ENCODE measurements at regions not wholly inside any gene's neighbourhood (a gene's known extent, or its start where the extent isn't known, plus 50 kb on each side); places are given as distances from the start of the nearest gene placed in this dataset.

DNA sequence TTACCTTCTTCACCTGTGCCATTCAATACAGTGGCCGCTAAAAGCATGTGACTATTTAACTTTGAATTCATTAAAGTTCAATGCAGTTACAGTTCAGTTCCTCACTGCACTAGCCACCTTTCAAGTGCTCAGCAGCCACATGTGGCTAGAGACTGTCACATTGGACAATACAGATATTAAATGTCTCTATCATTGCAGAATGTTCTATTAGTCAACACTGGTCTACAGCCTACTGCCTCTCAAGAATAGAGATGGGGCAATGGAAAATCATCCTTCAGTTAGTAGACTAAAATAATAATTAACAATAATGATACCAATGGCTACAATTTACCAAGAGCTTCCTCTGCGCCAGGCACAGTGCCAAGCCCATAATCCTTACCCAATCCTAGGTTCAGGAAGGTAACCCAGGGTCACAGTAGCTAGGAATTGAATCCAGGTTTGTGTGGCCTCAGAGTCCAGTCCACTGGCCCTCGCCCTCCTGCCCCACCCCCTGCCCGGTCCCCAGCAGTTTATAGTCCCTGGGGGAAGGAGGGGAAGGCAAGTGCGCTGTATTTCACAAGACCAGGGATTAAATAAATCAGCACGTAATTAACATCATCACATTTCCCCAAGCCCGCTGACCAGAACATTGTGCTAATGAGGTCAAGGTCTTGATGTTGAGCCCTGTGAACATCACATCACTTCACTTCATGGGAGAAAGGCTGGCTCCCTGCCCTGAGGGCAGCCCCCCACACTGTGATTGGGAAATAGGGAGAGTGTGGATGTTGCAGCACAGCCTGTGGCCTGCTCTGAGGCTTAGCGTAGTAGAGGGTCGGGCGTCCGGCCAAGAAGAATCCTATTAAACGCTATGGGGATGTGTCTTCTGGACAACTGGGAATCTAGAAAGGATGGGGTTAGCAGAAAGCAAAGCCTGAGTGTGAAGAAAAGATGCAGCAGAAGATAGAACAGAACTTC lies 147.2 kb downstream of the VEGFA start:
- no peak overlapping the region for H3K4me3 Mint-ChIP-seq

DNA sequence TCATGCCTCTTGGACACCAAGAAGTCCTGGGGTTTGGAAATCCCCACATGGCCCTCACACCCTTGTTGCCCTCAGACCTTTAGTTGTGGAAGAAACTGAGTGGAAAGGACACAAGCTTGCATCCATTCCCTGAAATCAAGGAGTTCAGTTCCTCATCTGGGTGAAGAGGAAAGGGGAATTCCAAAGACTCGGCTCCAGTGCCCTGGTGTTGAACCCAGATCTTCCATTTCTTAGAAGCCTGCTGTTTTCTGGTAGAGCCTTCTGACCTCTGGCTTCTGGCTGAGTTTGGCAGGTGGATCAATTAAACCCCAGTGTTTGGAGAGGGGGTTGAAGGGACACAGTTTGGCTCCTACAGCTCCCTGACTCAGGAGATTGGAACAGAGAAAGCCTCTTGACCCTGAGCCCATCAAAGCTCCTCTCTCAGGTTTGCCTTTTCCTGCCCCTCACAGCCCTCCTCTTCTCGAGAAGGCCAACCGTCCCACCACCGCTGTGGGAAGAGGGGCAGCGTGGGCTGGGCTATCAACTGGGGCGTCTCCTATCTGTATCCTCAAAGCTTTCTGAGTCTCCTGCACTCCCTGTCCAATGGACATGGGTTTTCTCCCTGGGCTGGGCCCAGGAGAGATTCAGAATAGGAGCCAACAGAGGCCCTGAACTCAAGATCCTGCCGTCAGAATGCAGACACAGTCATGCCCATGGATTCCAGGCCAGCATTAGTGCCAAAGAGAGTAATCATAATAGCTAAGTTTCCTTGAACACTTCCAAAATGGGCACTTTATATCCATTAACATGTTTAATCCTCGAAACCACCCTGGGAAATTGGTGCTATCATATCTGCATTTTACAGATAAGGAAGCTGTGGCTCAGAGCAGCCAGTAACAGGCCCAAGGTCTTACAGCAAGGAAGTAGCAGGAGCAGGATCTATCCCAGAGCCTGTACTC lies 146.2 kb downstream of the VEGFA start:
- no peak overlapping the region for H3K4me3 Mint-ChIP-seq
- DNase-seq, result no peak
- no peak overlapping the region for H3K27ac Mint-ChIP-seq
- H3K4me1 Mint-ChIP-seq, result peaks cover 2% of the 10 kb centered on the region
- H3K27me3 Mint-ChIP-seq, result peaks cover 14% of the 10 kb centered on the region
- no peak for ATAC-seq
- H3K36me3 Mint-ChIP-seq (ENCODE audit: low read depth), result no peaks in the 10 kb centered on the region
- H3K9me3 ChIP-seq (ENCODE audit: control insufficient read depth, low read length, poor library complexity, severe bottlenecking), result no peaks in the 10 kb centered on the region

More for the DNA sequence above, 147.2 kb downstream of the VEGFA start:
- no peaks in the 10 kb centered on the region for H3K9me3 ChIP-seq (ENCODE audit: control insufficient read depth, low read length, poor library complexity, severe bottlenecking)
- DNase-seq (no peak), ATAC-seq (no peak)
- H3K27me3 Mint-ChIP-seq, result peaks cover 14% of the 10 kb centered on the region
- H3K27ac Mint-ChIP-seq, result no peak overlapping the region
- no peaks in the 10 kb centered on the region for H3K36me3 Mint-ChIP-seq (ENCODE audit: low read depth)
- H3K4me1 Mint-ChIP-seq, result peaks cover 2% of the 10 kb centered on the region

DNA sequence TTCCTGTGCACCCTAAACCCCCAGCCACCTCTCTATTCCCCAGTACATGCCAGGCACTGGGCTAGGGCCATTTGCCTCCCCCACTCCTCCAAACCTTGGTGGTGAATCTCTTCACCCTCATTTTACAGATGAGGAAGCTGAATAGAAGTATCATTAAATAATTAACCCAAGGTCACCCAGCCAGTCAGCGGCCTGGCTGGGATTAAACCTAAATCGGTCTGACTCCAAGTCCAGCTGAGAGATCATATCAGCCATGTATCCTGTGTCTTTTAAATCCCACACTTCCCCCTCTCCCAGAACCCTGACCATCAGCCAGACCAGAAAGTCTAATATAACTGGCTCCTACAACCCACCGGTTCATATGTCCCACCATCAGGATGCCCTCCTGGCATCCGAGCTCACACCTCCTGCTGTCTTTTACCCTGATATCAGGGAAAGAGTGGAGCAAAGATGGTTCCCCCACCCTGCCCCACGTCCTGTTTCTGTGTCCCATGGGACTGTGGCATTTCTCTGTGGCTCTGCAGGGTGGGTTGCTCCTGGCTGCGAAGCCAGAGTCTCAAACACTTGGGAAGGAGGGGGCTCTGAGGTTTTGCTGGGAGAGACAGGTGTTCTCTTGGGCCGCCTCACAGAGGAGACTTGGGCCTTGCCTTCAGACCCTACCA lies 145.3 kb downstream of the VEGFA start:
- Mint-ChIP-seq H3K4me1 (no peaks in the 10 kb centered on the region), H3K36me3 (ENCODE audit: low read depth) (no peaks in the 10 kb centered on the region), H3K4me3 (no peak overlapping the region), H3K27ac (no peak overlapping the region), H3K27me3 (peaks cover 14% of the 10 kb centered on the region)
- DNase-seq, result no peak
- ATAC-seq, result no peak
- no peaks in the 10 kb centered on the region for H3K9me3 ChIP-seq (ENCODE audit: control insufficient read depth, low read length, poor library complexity, severe bottlenecking)

DNA sequence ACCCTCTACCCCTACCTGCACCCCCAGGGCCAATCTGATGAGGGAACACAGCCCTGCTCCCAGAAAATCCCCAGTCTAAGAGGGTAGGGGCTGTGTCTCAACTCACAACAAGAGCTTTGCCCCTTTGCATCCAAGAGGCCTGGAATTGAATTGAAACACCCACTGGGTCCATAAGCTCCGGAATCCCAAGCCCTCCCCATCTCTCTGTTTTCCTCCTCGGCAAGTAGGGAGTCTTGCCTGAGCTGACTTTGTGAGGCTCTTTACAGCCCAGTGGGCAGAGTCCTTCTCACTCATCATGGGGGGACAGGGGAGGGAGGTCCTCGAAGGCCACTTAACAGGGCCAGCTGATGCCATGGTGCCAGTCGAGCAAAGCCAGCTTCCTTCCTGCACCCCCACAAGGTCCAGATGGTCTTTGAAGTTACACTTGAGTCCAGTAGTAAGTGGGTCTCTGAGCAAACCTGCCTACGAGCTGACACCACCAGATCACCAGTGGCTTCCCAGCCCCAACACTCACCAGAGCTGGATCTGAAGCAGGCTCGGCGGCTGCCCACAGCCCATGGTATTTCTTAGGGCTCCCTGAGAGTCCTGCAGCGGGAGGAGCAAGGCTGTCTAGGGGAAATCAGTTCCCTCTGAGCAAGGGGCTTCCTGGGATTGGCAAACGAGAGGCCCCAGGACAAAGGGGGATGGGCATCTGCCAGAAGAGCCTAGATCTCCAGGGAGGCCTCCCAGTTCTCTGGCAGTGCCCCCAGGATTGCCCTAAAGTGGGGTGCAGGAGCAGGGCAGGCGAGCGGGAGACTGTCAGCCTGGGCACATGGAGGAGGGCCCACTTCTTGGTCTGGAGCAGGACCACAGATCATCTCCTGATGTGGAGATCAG lies 144.5 kb downstream of the VEGFA start:
- no peaks in the 10 kb centered on the region for H3K36me3 Mint-ChIP-seq (ENCODE audit: low read depth)
- H3K4me3 Mint-ChIP-seq, result no peak overlapping the region
- ATAC-seq (no peak), DNase-seq (no peak)
- H3K27me3 Mint-ChIP-seq, result peaks cover 13% of the 10 kb centered on the region
- no peaks in the 10 kb centered on the region for H3K4me1 Mint-ChIP-seq
- no peaks in the 10 kb centered on the region for H3K9me3 ChIP-seq (ENCODE audit: control insufficient read depth, low read length, poor library complexity, severe bottlenecking)
- no peak overlapping the region for H3K27ac Mint-ChIP-seq

DNA sequence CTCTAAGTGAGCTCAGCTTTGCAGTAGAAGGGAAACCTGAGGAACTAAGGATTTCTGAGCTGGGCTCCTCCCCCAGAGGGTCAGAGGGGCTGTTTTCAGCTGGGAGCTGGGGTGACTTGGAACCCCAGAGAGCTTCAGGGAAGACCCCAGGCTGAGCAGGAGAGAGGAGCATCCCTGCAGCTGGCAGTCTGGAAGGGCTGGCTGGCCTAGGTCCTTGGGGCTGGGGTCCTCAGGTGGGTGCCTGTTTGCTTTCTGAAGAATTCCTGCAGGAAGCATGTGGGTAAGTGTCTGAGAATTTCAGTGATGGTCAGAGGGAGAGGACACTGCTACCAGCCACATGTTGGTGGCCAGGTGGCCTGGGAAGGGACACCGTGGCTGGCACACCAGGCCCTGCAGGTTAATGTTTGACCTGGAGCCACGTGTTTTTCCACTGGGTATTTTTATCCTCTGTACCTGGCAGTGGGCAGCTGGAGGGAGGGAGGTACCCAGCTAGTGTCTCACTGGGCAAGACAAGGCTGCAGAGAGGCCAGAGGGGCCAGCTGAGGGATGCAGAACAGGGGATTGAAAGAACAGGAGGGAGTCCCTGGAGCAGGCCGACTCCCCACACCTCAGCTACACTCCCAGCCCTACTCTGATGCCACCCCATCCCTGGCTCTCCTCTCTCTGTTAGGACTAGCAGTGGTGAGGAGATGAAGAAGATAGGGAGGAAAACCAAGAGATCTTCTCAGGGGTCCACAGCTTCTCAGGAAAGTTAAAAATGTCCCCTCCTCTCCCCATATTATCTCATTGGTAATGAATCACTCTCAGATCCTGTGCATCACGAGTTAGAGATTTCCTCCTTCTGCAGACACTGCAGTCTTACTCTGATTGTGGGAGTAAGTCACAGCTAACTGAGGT lies 143.6 kb downstream of the VEGFA start:
- Mint-ChIP-seq H3K27me3 (peaks cover 10% of the 10 kb centered on the region), H3K4me3 (no peak overlapping the region), H3K4me1 (no peaks in the 10 kb centered on the region), H3K27ac (no peak overlapping the region), H3K36me3 (ENCODE audit: low read depth) (no peaks in the 10 kb centered on the region)
- DNase-seq, result no peak
- no peak for ATAC-seq
- H3K9me3 ChIP-seq (ENCODE audit: control insufficient read depth, low read length, poor library complexity, severe bottlenecking), result no peaks in the 10 kb centered on the region

DNA sequence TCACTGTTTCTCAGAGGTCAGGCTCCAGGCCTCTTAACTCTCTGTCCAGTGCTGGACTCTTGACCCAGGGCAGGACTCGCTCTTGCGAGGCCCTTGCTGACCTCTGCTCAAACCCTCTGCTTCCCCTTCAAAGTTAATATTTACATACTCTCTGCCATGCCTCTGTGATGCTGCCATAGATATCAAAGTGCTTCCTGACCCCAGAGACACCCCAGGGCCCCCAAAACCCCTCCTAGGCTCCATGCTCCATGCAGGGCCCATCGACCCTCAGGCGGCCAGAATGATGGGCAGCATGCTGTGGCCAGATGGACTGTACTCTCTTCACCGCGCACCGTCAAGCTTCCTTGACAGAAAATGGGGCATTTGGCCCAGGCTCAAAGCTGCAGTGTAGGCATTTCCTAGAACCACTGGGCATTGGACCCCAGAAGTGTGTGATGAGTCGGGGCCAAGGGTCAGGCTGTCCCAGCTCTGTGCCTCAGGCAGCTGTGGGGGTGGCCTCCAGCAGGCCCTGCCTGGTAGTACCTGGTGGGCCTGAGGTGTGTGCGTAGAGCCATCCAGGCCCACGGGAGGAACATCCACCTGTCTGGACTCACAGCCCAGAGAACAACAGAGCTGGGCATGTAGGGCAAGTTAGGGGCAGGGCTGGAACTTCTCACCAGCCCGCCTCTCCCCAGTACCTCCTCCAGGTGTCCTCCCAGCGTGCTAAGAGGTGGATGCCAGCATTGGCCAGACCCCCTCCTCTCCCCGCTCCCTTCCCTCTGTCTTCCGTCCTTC lies 142.8 kb downstream of the VEGFA start:
- Mint-ChIP-seq H3K36me3 (ENCODE audit: low read depth) (no peaks in the 10 kb centered on the region), H3K4me3 (no peak overlapping the region), H3K27me3 (peaks cover 10% of the 10 kb centered on the region), H3K27ac (no peak overlapping the region), H3K4me1 (no peaks in the 10 kb centered on the region)
- ATAC-seq (no peak), DNase-seq (no peak)
- no peaks in the 10 kb centered on the region for H3K9me3 ChIP-seq (ENCODE audit: control insufficient read depth, low read length, poor library complexity, severe bottlenecking)

DNA sequence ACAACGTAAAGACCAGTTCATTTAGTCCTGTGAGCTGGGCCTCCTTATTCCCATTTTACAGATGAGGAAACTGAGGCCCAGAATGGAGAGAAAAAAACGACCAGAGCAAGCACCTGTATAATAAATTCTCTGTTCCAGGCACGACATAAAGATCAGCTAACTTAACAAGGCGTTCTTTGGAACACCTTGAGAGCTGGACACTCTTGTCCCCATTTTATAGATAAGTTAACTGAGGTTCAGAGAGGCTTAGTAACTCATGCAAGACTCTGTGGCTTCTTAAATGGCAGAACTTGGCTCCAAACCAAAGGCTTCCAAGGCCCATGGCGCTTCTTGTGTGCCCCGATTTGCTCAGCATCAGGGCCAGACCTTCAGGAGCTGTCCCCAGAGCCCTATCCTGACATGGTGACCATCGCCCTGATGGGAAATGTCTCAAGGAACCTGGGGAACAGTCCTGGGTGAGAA lies 142.1 kb downstream of the VEGFA start:
- no peaks in the 10 kb centered on the region for H3K36me3 Mint-ChIP-seq (ENCODE audit: low read depth)
- DNase-seq (no peak), ATAC-seq (no peak)
- H3K4me1 Mint-ChIP-seq, result peaks cover 2% of the 10 kb centered on the region
- peaks cover 10% of the 10 kb centered on the region for H3K27me3 Mint-ChIP-seq
- H3K27ac Mint-ChIP-seq, result no peak overlapping the region
- H3K4me3 Mint-ChIP-seq, result no peak overlapping the region
- no peaks in the 10 kb centered on the region for H3K9me3 ChIP-seq (ENCODE audit: control insufficient read depth, low read length, poor library complexity, severe bottlenecking)

DNA sequence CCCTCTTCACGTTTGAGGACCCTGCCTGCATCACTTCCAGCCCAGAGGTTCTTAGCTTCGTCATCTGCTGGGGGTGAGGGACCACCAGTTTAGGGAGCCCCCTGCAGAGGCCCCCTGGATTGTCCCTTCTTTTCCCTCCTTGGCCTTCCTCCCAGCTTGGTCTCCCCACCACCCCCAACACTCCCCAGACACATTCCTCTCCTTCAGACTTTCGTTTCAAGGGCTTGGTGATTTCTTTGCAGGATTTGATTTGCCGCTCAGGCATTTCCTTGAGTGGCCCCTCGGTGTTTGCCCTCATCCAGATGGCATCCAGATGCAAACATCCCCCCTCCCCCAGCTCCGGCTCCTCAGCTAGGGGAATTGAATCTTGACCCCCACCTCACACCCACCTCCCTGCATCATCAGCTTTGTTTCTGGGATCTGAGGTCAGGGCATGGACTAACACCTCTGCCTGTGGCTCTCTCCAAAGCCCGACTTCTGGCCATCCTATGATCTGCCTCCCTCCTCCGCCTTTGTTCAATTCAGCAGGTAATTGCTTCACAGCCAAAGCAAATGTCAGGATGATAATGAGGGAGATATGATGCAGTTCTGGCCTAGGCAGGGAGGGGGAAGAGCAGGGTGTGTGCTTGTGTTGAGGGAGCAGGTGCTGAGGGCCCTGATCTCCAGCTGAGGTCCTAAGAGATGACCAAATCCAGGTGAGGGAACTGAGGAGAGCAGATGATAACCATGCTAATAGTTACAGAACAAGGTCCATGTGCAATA lies 141.5 kb downstream of the VEGFA start:
- Mint-ChIP-seq H3K27ac (no peak overlapping the region), H3K4me1 (peaks cover 2% of the 10 kb centered on the region), H3K36me3 (ENCODE audit: low read depth) (no peaks in the 10 kb centered on the region), H3K4me3 (no peak overlapping the region), H3K27me3 (peaks cover 14% of the 10 kb centered on the region)
- DNase-seq (no peak), ATAC-seq (no peak)
- H3K9me3 ChIP-seq (ENCODE audit: control insufficient read depth, low read length, poor library complexity, severe bottlenecking), result no peaks in the 10 kb centered on the region

DNA sequence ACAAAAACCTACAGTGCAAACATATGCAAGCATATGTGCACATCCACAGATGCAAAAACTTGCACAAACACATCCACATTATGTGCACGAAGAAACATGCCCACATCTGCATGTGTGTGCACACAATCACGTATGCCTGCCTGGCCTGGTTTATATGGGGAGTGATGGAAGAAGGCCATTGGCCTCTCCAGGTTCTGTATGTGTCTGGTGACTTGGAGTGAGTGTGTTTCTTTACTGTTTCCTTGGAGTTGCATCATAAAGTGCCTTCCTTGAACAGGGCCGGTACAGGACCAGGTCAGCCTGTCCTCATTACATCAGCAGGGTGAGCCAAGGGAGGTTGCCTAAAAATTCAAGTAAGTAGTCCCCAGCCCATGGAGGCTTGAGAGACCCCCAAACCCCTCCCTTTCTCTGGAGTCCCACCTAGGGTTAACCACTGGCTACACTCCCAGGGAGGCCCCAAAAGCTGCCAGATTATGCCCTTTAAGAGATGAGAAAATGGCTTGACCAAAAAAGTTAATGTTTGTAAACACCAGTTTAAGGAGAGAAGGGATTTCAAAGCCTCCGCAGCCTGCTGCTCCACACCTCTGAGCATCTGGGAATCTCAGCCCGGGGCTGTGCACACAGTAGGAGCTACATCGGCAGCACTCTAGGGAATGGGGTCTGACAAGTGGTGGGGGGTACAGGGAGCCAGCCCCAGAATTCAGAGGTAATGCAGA lies 140.8 kb downstream of the VEGFA start:
- H3K4me1 Mint-ChIP-seq, result peaks cover 2% of the 10 kb centered on the region
- no peak overlapping the region for H3K27ac Mint-ChIP-seq
- DNase-seq (no peak), ATAC-seq (no peak)
- H3K4me3 Mint-ChIP-seq, result no peak overlapping the region
- H3K36me3 Mint-ChIP-seq (ENCODE audit: low read depth), result no peaks in the 10 kb centered on the region
- H3K9me3 ChIP-seq (ENCODE audit: control insufficient read depth, low read length, poor library complexity, severe bottlenecking), result no peaks in the 10 kb centered on the region
- peaks cover 21% of the 10 kb centered on the region for H3K27me3 Mint-ChIP-seq

DNA sequence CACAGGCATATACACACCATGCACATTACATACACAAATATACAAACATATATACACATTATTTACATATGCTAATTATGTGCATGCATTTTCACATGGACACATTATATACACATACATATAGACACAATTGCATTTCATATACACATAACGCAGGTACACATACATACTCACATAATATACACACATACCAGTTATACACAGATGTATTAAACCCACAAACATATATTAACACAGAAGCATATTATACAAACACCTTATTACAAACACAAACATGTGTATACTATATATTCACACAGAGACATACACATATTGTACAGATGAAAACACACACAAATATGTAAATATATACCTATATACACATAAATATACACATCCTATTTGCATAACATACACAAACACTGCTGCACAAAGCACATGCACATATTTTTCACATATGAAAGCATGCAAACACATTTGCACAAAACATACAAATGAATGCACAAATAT lies 140.2 kb downstream of the VEGFA start:
- Mint-ChIP-seq H3K36me3 (ENCODE audit: low read depth) (no peaks in the 10 kb centered on the region), H3K4me3 (no peak overlapping the region), H3K4me1 (peaks cover 2% of the 10 kb centered on the region), H3K27ac (no peak overlapping the region), H3K27me3 (peaks cover 23% of the 10 kb centered on the region)
- H3K9me3 ChIP-seq (ENCODE audit: control insufficient read depth, low read length, poor library complexity, severe bottlenecking), result no peaks in the 10 kb centered on the region
- no peak for ATAC-seq
- DNase-seq, result no peak
